Left lobe of liver (tissue), 2 donors: ENCODE measurements at regions not wholly inside any gene's neighbourhood (a gene's known extent, or its start where the extent isn't known, plus 50 kb on each side); places are given as distances from the start of the nearest gene placed in this dataset.

Source experiments
- ATAC-seq: fragments of 200-7000 bp; cut with Tn5 transposase; one replicate; pipeline ENCODE4 v1.9.1; 2020; ENCODE audit warnings: mild to moderate bottlenecking, moderate library complexity
- DNase-seq: peaks from one replicate; pipeline ENCODE4 v3.0.0-alpha.2; 2020; ENCODE audit warnings: low spot score
- donor health status: DM: no; HTN: no; CAD: no; lungs with moderate emphysema.
- donor health status: DM: no; HTN: yes; CAD: no.

GRCh38 chr14:104516906-104517305 is 62.7 kb upstream of the C14orf180 start:
- DNase-seq (peak; percentile 22), ATAC-seq (no peak)

GRCh38 chr14:104517426-104517825 is 62.1 kb upstream of the C14orf180 start:
- DNase-seq (peak; percentile 23), ATAC-seq (no peak)

GRCh38 chr14:104517867-104518266 is 61.7 kb upstream of the C14orf180 start:
- ATAC-seq, result no peak

GRCh38 chr14:104518659-104519350 is 60.8 kb upstream of the C14orf180 start:
- ATAC-seq (no peak), DNase-seq (peak; percentile 18)

More at GRCh38 chr14:104517867-104518266, 61.7 kb upstream of the C14orf180 start:
- peak; percentile 18 for DNase-seq

- DNase-seq (peak; percentile 29), ATAC-seq (no peak)
These were observed 59.8 kb upstream of the C14orf180 start for GRCh38 chr14:104519721-104520120.

GRCh38 chr14:104520620-104521410 is 58.7 kb upstream of the C14orf180 start:
- no peak for ATAC-seq

GRCh38 chr14:104521816-104522745 is 57.5 kb upstream of the C14orf180 start:
- ATAC-seq (no peak), DNase-seq (peak; percentile 26)

More at GRCh38 chr14:104520620-104521410, 58.7 kb upstream of the C14orf180 start:
- peak; percentile 21 for DNase-seq

- ATAC-seq, result no peak
These were observed 56.5 kb upstream of the C14orf180 start for GRCh38 chr14:104522926-104523545.

GRCh38 chr14:104523546-104523935 is 56.0 kb upstream of the C14orf180 start:
- no peak for ATAC-seq

More at GRCh38 chr14:104522926-104523545, 56.5 kb upstream of the C14orf180 start:
- peak; percentile 33 for DNase-seq

GRCh38 chr14:104524726-104525125 is 54.8 kb upstream of the C14orf180 start:
- ATAC-seq (no peak), DNase-seq (peak; percentile 23)

More at GRCh38 chr14:104523546-104523935, 56.0 kb upstream of the C14orf180 start:
- DNase-seq, result peak; percentile 33

GRCh38 chr14:104526723-104527645 is 52.6 kb upstream of the C14orf180 start:
- ATAC-seq (no peak), DNase-seq (no peak)

GRCh38 chr14:104527857-104528459 is 51.6 kb upstream of the C14orf180 start:
- ATAC-seq (no peak), DNase-seq (no peak)

- ATAC-seq (no peak), DNase-seq (no peak)
These were observed 51.1 kb upstream of the C14orf180 start for GRCh38 chr14:104528496-104528895.
